ENCODE measurements at regions not wholly inside any gene's neighbourhood (a gene's known extent, or its start where the extent isn't known, plus 50 kb on each side); places are given as distances from the start of the nearest gene placed in this dataset.

DNA sequence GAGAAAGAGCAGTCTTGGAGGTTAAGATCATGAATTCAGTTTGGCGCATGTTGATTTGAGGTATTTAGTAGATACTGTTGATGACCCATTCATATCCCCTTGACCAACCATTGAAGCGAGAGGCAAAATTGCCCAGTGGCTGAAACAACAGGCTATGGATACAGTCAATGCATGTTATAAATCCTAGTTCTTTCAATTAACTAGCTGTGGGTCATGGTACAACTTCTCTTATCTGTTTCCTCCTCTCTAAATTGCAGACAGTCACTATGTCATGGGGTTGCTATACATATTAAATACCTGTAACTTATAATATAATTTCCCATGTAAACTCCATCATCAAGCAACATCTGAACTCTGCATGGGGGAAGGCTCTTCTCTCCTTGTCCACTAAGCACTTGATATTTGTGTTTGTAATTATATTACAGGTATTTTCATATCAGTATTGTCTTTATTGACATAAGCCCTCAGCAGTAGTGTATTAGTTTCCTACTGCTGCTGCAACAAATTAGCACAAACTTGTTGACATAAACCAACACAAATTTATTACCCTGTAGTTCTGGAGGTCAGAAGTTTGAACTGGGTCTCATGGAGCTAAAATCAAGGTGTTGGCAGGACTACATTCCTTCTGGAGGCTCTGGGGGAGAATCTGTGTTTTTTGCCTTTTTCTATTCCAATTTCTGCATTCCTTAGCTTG, 61.7 kb upstream of the ACTR3 start:
- TF ChIP-seq, protein P1, sequence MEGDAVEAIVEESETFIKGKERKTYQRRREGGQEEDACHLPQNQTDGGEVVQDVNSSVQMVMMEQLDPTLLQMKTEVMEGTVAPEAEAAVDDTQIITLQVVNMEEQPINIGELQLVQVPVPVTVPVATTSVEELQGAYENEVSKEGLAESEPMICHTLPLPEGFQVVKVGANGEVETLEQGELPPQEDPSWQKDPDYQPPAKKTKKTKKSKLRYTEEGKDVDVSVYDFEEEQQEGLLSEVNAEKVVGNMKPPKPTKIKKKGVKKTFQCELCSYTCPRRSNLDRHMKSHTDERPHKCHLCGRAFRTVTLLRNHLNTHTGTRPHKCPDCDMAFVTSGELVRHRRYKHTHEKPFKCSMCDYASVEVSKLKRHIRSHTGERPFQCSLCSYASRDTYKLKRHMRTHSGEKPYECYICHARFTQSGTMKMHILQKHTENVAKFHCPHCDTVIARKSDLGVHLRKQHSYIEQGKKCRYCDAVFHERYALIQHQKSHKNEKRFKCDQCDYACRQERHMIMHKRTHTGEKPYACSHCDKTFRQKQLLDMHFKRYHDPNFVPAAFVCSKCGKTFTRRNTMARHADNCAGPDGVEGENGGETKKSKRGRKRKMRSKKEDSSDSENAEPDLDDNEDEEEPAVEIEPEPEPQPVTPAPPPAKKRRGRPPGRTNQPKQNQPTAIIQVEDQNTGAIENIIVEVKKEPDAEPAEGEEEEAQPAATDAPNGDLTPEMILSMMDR (IDR thresholded peaks at IDR 0.05), result no peak
- no peak for TF ChIP-seq POLR2A (IDR thresholded peaks at IDR 0.05)

Measured in testis (tissue), 2 donors.